ENCODE measurements at regions not wholly inside any gene's neighbourhood (a gene's known extent, or its start where the extent isn't known, plus 50 kb on each side); places are given as distances from the start of the nearest gene placed in this dataset.
"Not testable (repeated sequence)": the region's sequence is repeated elsewhere in the genome, so short reads cannot be mapped to it uniquely, and the experiment has no call there.

DNA sequence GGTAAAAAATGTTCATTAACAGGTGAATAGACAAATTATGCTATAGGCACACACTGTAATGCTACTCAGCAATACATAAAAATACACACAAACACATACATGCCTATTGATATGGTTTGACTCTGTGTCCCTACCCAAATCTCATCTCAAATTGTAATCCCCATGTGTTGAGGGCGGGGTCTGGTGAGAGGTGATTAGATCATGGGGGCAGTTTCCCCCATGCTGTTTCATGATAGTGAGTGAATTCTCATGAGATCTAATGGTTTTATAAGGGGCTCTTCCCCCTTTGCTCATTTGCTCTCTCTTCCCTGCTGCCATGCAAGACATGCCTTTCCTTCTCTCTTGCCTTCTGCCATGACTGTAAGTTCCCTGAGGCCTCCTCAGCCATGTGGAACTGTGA is 403.1 kb upstream of the RORB start:
- not testable (repeated sequence) for H3K36me3 ChIP-seq (ENCODE audit: control insufficient read depth, insufficient read depth, low read length); H3K27me3 ChIP-seq (ENCODE audit: control insufficient read depth, insufficient read depth, low read length); H3K4me1 ChIP-seq (ENCODE audit: control insufficient read depth, insufficient read depth, low read length); H3K4me3 ChIP-seq (ENCODE audit: low read length); DNase-seq (ENCODE audit: low read depth, low spot score); H3K9me3 ChIP-seq (ENCODE audit: control insufficient read depth, insufficient read depth, low read length); H3K27ac ChIP-seq (ENCODE audit: low read length)
- WGBS (ENCODE audit: insufficient coverage, insufficient read length), result no CpG with 5 or more reads among the region's 1 CpG

- DNase-seq (ENCODE audit: low read depth, low spot score), result no peak
- Histone ChIP-seq H3K27ac (ENCODE audit: low read length) (no peak overlapping the region), H3K4me1 (ENCODE audit: control insufficient read depth, insufficient read depth, low read length) (no peaks in the 10 kb centered on the region), H3K9me3 (ENCODE audit: control insufficient read depth, insufficient read depth, low read length) (no peaks in the 10 kb centered on the region), H3K27me3 (ENCODE audit: control insufficient read depth, insufficient read depth, low read length) (no peaks in the 10 kb centered on the region), H3K36me3 (ENCODE audit: control insufficient read depth, insufficient read depth, low read length) (peaks cover 2% of the 10 kb centered on the region; the same call in 1 of the 2 replicates), H3K4me3 (ENCODE audit: low read length) (no peak overlapping the region)
- WGBS (ENCODE audit: insufficient coverage, insufficient read length), result no CpG with 5 or more reads among the region's 1 CpG
Measured at GRCh38 chr9:74094766-74095165, 402.4 kb upstream of the RORB start.

GRCh38 chr9:74095925-74096324 is 401.2 kb upstream of the RORB start:
- H3K9me3 ChIP-seq (ENCODE audit: control insufficient read depth, insufficient read depth, low read length), result no peaks in the 10 kb centered on the region; the same call in 1 of the 2 replicates
- H3K36me3 ChIP-seq (ENCODE audit: control insufficient read depth, insufficient read depth, low read length), result peaks cover 6% of the 10 kb centered on the region; the same call in 1 of the 2 replicates
- H3K4me1 ChIP-seq (ENCODE audit: control insufficient read depth, insufficient read depth, low read length), result no peaks in the 10 kb centered on the region
- H3K27me3 ChIP-seq (ENCODE audit: control insufficient read depth, insufficient read depth, low read length), result no peaks in the 10 kb centered on the region
- DNase-seq (ENCODE audit: low read depth, low spot score), result no peak
- H3K27ac ChIP-seq (ENCODE audit: low read length), result no peak overlapping the region
- no peak overlapping the region for H3K4me3 ChIP-seq (ENCODE audit: low read length)
- WGBS (ENCODE audit: insufficient coverage, insufficient read length), result no CpG with 5 or more reads among the region's 2 CpGs

DNA sequence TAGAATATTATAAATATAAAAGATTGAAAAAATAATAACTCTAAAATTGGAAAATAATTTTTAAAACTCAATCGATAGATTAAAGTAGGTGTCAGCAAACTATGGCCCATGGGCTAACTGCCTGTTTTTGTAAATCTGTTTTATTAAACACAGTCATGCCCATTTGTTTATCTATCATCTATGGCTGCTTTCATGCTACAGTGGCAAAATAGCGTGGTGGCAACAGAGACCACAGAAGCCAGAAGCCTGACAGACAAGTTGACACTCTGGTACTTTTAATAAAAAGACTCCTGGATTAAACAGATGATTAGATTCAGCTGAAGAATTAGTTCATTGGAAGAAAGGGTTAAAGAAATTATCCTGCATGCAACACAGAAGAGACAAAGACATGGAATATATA is 400.7 kb upstream of the RORB start:
- no peak for DNase-seq (ENCODE audit: low read depth, low spot score)
- H3K9me3 ChIP-seq (ENCODE audit: control insufficient read depth, insufficient read depth, low read length), result no peaks in the 10 kb centered on the region; the same call in 1 of the 2 replicates
- WGBS (ENCODE audit: insufficient coverage, insufficient read length), result no CpG with 5 or more reads among the region's 2 CpGs
- H3K4me3 ChIP-seq (ENCODE audit: low read length), result no peak overlapping the region
- H3K4me1 ChIP-seq (ENCODE audit: control insufficient read depth, insufficient read depth, low read length), result no peaks in the 10 kb centered on the region
- peaks cover 6% of the 10 kb centered on the region; the same call in 1 of the 2 replicates for H3K36me3 ChIP-seq (ENCODE audit: control insufficient read depth, insufficient read depth, low read length)
- H3K27me3 ChIP-seq (ENCODE audit: control insufficient read depth, insufficient read depth, low read length), result no peaks in the 10 kb centered on the region
- no peak overlapping the region for H3K27ac ChIP-seq (ENCODE audit: low read length)

- WGBS (ENCODE audit: insufficient coverage, insufficient read length), result no CpG with 5 or more reads among the region's 1 CpG
- no peak overlapping the region for H3K27ac ChIP-seq (ENCODE audit: low read length)
- no peak for DNase-seq (ENCODE audit: low read depth, low spot score)
- H3K9me3 ChIP-seq (ENCODE audit: control insufficient read depth, insufficient read depth, low read length), result no peaks in the 10 kb centered on the region; the same call in 1 of the 2 replicates
- H3K4me1 ChIP-seq (ENCODE audit: control insufficient read depth, insufficient read depth, low read length), result no peaks in the 10 kb centered on the region
- H3K27me3 ChIP-seq (ENCODE audit: control insufficient read depth, insufficient read depth, low read length), result no peaks in the 10 kb centered on the region
- H3K36me3 ChIP-seq (ENCODE audit: control insufficient read depth, insufficient read depth, low read length), result peaks cover 6% of the 10 kb centered on the region; the same call in 1 of the 2 replicates
- no peak overlapping the region for H3K4me3 ChIP-seq (ENCODE audit: low read length)
Measured at GRCh38 chr9:74100042-74100441, 397.1 kb upstream of the RORB start.

GRCh38 chr9:74102148-74102547 is 395.0 kb upstream of the RORB start:
- not testable (repeated sequence) for H3K4me1 ChIP-seq (ENCODE audit: control insufficient read depth, insufficient read depth, low read length); H3K4me3 ChIP-seq (ENCODE audit: low read length); DNase-seq (ENCODE audit: low read depth, low spot score); H3K36me3 ChIP-seq (ENCODE audit: control insufficient read depth, insufficient read depth, low read length); H3K27ac ChIP-seq (ENCODE audit: low read length); H3K9me3 ChIP-seq (ENCODE audit: control insufficient read depth, insufficient read depth, low read length); H3K27me3 ChIP-seq (ENCODE audit: control insufficient read depth, insufficient read depth, low read length)
- WGBS (ENCODE audit: insufficient coverage, insufficient read length), result no CpG with 5 or more reads among the region's 1 CpG

- H3K4me1 ChIP-seq (ENCODE audit: control insufficient read depth, insufficient read depth, low read length), result no peaks in the 10 kb centered on the region
Measured at GRCh38 chr9:74102702-74103101, 394.4 kb upstream of the RORB start.

GRCh38 chr9:74107692-74108091 is 389.4 kb upstream of the RORB start:
- no peak overlapping the region for H3K27ac ChIP-seq (ENCODE audit: low read length)
- WGBS (ENCODE audit: insufficient coverage, insufficient read length), result no CpG with 5 or more reads among the region's 1 CpG
- no peaks in the 10 kb centered on the region for H3K4me1 ChIP-seq (ENCODE audit: control insufficient read depth, insufficient read depth, low read length)
- H3K27me3 ChIP-seq (ENCODE audit: control insufficient read depth, insufficient read depth, low read length), result no peaks in the 10 kb centered on the region
- no peak for DNase-seq (ENCODE audit: low read depth, low spot score)
- no peaks in the 10 kb centered on the region for H3K36me3 ChIP-seq (ENCODE audit: control insufficient read depth, insufficient read depth, low read length)
- no peak overlapping the region for H3K4me3 ChIP-seq (ENCODE audit: low read length)
- H3K9me3 ChIP-seq (ENCODE audit: control insufficient read depth, insufficient read depth, low read length), result no peaks in the 10 kb centered on the region

More at GRCh38 chr9:74102702-74103101, 394.4 kb upstream of the RORB start:
- Histone ChIP-seq H3K27ac (ENCODE audit: low read length) (no peak overlapping the region), H3K36me3 (ENCODE audit: control insufficient read depth, insufficient read depth, low read length) (peaks cover 6% of the 10 kb centered on the region; the same call in 1 of the 2 replicates), H3K27me3 (ENCODE audit: control insufficient read depth, insufficient read depth, low read length) (no peaks in the 10 kb centered on the region), H3K9me3 (ENCODE audit: control insufficient read depth, insufficient read depth, low read length) (no peaks in the 10 kb centered on the region; the same call in 1 of the 2 replicates), H3K4me3 (ENCODE audit: low read length) (no peak overlapping the region)
- WGBS (ENCODE audit: insufficient coverage, insufficient read length), result no CpG with 5 or more reads among the region's 1 CpG
- DNase-seq (ENCODE audit: low read depth, low spot score), result no peak

GRCh38 chr9:74115976-74116375 is 381.2 kb upstream of the RORB start:
- no peak for DNase-seq (ENCODE audit: low read depth, low spot score)
- no peak overlapping the region for H3K27ac ChIP-seq (ENCODE audit: low read length)
- WGBS (ENCODE audit: insufficient coverage, insufficient read length), result no CpG with 5 or more reads among the region's 6 CpGs
- no peak overlapping the region for H3K4me3 ChIP-seq (ENCODE audit: low read length)
- H3K4me1 ChIP-seq (ENCODE audit: control insufficient read depth, insufficient read depth, low read length), result no peaks in the 10 kb centered on the region
- H3K36me3 ChIP-seq (ENCODE audit: control insufficient read depth, insufficient read depth, low read length), result no peaks in the 10 kb centered on the region
- no peaks in the 10 kb centered on the region for H3K9me3 ChIP-seq (ENCODE audit: control insufficient read depth, insufficient read depth, low read length)
- peaks cover 1% of the 10 kb centered on the region; the same call in 1 of the 2 replicates for H3K27me3 ChIP-seq (ENCODE audit: control insufficient read depth, insufficient read depth, low read length)

- Histone ChIP-seq H3K36me3 (ENCODE audit: control insufficient read depth, insufficient read depth, low read length) (no peaks in the 10 kb centered on the region), H3K4me3 (ENCODE audit: low read length) (no peak overlapping the region), H3K27me3 (ENCODE audit: control insufficient read depth, insufficient read depth, low read length) (peaks cover 1% of the 10 kb centered on the region; the same call in 1 of the 2 replicates)
Measured at GRCh38 chr9:74117151-74117550, 380.0 kb upstream of the RORB start.

DNA sequence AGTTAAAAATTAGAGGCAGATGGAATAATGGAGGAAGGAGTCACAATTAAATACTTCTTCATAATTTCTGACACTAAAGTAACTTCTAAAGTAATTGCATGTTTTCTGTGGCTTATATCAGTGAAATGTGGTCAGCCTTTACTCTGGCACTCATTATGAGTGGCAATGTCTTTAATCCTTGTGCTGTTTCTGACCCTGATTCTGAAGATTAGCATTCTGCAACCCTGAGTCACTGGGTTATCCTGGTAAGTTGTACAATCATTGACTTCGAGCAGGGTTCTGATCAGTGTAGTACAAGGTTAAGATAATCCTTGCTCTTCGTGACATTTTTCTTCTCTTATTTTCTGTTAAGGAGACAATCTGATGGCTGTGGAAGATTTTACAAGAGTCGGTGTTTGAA is 379.4 kb upstream of the RORB start:
- Histone ChIP-seq H3K27ac (ENCODE audit: low read length) (no peak overlapping the region), H3K4me3 (ENCODE audit: low read length) (no peak overlapping the region), H3K27me3 (ENCODE audit: control insufficient read depth, insufficient read depth, low read length) (peaks cover 1% of the 10 kb centered on the region; the same call in 1 of the 2 replicates), H3K36me3 (ENCODE audit: control insufficient read depth, insufficient read depth, low read length) (no peaks in the 10 kb centered on the region), H3K4me1 (ENCODE audit: control insufficient read depth, insufficient read depth, low read length) (no peaks in the 10 kb centered on the region), H3K9me3 (ENCODE audit: control insufficient read depth, insufficient read depth, low read length) (no peaks in the 10 kb centered on the region)
- no CpG with 5 or more reads among the region's 3 CpGs for WGBS (ENCODE audit: insufficient coverage, insufficient read length)
- no peak for DNase-seq (ENCODE audit: low read depth, low spot score)

More at GRCh38 chr9:74117151-74117550, 380.0 kb upstream of the RORB start:
- no peaks in the 10 kb centered on the region for H3K9me3 ChIP-seq (ENCODE audit: control insufficient read depth, insufficient read depth, low read length)
- H3K27ac ChIP-seq (ENCODE audit: low read length), result no peak overlapping the region
- no peak for DNase-seq (ENCODE audit: low read depth, low spot score)
- no peaks in the 10 kb centered on the region for H3K4me1 ChIP-seq (ENCODE audit: control insufficient read depth, insufficient read depth, low read length)
